Parathyroid adenoma (tissue), 2 donors: ENCODE measurements at regions not wholly inside any gene's neighbourhood (a gene's known extent, or its start where the extent isn't known, plus 50 kb on each side); places are given as distances from the start of the nearest gene placed in this dataset.

Experiments used
- H2AFZ ChIP-seq: fragments of 300-600 bp; sonication (generic); one replicate; pipeline ENCODE4 v1.7.0; 2017; ENCODE audit warnings: antibody characterized with exemption, mild to moderate bottlenecking
- H3K27ac ChIP-seq: fragments of 300-600 bp; sonication (generic); one replicate; pipeline ENCODE4 v1.7.0; 2017
- H3K27me3 ChIP-seq: fragments of 300-600 bp; sonication (generic); one replicate; pipeline ENCODE4 v1.7.0; 2017; ENCODE audit warnings: low read length; ENCODE audit not compliant: control insufficient read depth, insufficient read depth
- H3K36me3 ChIP-seq: fragments of 300-600 bp; sonication (generic); one replicate; pipeline ENCODE4 v1.7.0; 2017; ENCODE audit warnings: low read length; ENCODE audit not compliant: control insufficient read depth, insufficient read depth
- H3K4me1 ChIP-seq: fragments of 300-600 bp; sonication (generic); one replicate; pipeline ENCODE4 v1.7.0; 2017; ENCODE audit warnings: control low read depth
- H3K4me2 ChIP-seq: fragments of 300-600 bp; sonication (generic); one replicate; pipeline ENCODE4 v1.7.0; 2017; ENCODE audit warnings: low read length
- H3K4me3 ChIP-seq: fragments of 300-600 bp; sonication (generic); one replicate; pipeline ENCODE4 v1.7.0; 2017; ENCODE audit warnings: low read depth, low read length
- H3K79me2 ChIP-seq: fragments of 300-600 bp; sonication (generic); one replicate; pipeline ENCODE4 v1.7.0; 2017; ENCODE audit warnings: control low read depth
- H3K9ac ChIP-seq: fragments of 300-600 bp; sonication (generic); one replicate; pipeline ENCODE4 v1.7.0; 2017; ENCODE audit warnings: mild to moderate bottlenecking
- H3K9me3 ChIP-seq: fragments of 300-600 bp; sonication (generic); one replicate; pipeline ENCODE4 v1.7.0; 2017; ENCODE audit warnings: low read length; ENCODE audit not compliant: control insufficient read depth
- CTCF ChIP-seq: fragments of 300-600 bp; sonication (generic); IDR thresholded peaks from one replicate; pipeline ENCODE4 v1.7.0; 2017; ENCODE audit warnings: antibody characterized with exemption, mild to moderate bottlenecking
- donor health status: primary hyperparathyroidism.

- Histone ChIP-seq H3K27ac (no peak overlapping the region), H3K9ac (no peak overlapping the region), H3K4me1 (no peaks in the 10 kb centered on the region), H2AFZ (no peak overlapping the region), H3K27me3 (no peaks in the 10 kb centered on the region), H3K36me3 (no peaks in the 10 kb centered on the region), H3K4me3 (no peak overlapping the region), H3K4me2 (no peak overlapping the region), H3K9me3 (no peaks in the 10 kb centered on the region), H3K79me2 (no peaks in the 10 kb centered on the region)
- TF ChIP-seq CTCF, result no peak
Measured at GRCh38 chr22:47296405-47297260, 534.2 kb downstream of the TBC1D22A start.

GRCh38 chr22:47295982-47296381 is 533.5 kb downstream of the TBC1D22A start:
- Histone ChIP-seq H3K4me1 (no peaks in the 10 kb centered on the region), H3K79me2 (no peaks in the 10 kb centered on the region), H3K27ac (no peak overlapping the region), H3K9ac (no peak overlapping the region), H2AFZ (no peak overlapping the region), H3K4me2 (no peak overlapping the region), H3K9me3 (no peaks in the 10 kb centered on the region), H3K27me3 (no peaks in the 10 kb centered on the region), H3K4me3 (no peak overlapping the region), H3K36me3 (no peaks in the 10 kb centered on the region)
- no peak for TF ChIP-seq CTCF

- Histone ChIP-seq H3K36me3 (no peaks in the 10 kb centered on the region), H2AFZ (no peak overlapping the region), H3K79me2 (no peaks in the 10 kb centered on the region), H3K4me3 (no peak overlapping the region), H3K9me3 (no peaks in the 10 kb centered on the region), H3K4me2 (no peak overlapping the region), H3K9ac (no peak overlapping the region), H3K27ac (no peak overlapping the region), H3K27me3 (no peaks in the 10 kb centered on the region), H3K4me1 (no peaks in the 10 kb centered on the region)
- no peak for TF ChIP-seq CTCF
Measured at GRCh38 chr22:47295226-47295901, 532.9 kb downstream of the TBC1D22A start.

DNA sequence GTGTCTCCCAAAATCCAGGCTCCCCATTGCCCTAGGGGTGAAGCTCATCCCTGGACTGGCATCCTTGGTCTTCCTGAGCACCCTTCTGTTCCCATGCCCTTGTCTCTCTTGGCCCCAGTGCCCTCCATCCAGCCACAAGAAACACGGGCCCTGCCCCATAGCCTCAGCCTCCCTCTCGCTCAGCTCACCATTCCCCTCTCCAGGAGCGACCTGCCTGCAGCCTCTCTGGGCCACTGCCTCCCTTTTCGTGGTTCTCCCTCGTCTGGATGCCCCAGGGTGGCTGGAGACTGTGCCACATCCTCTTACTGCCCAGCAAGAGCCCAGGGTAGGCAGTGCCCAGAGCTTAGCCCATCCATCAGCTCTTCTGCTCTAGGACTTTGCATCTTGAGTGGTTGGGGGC is 532.1 kb downstream of the TBC1D22A start:
- no peaks in the 10 kb centered on the region for H3K79me2 ChIP-seq
- no peak overlapping the region for H3K4me3 ChIP-seq
- H3K27ac ChIP-seq, result no peak overlapping the region
- no peak overlapping the region for H3K9ac ChIP-seq
- no peak overlapping the region for H3K4me2 ChIP-seq
- no peaks in the 10 kb centered on the region for H3K4me1 ChIP-seq
- no peaks in the 10 kb centered on the region for H3K27me3 ChIP-seq
- H3K9me3 ChIP-seq, result no peaks in the 10 kb centered on the region
- no peaks in the 10 kb centered on the region for H3K36me3 ChIP-seq
- H2AFZ ChIP-seq, result no peak overlapping the region
- TF ChIP-seq CTCF, result no peak
